ENCODE measurements at regions not wholly inside any gene's neighbourhood (a gene's known extent, or its start where the extent isn't known, plus 50 kb on each side); places are given as distances from the start of the nearest gene placed in this dataset.

GRCh38 chr11:10946072-10946471 is 88.2 kb upstream of the ZBED5 start:
- Mint-ChIP-seq H3K9me3 (no peaks in the 10 kb centered on the region), H3K27me3 (peaks cover 9% of the 10 kb centered on the region), H3K27ac (no peak overlapping the region), H3K36me3 (ENCODE audit: low read depth) (no peaks in the 10 kb centered on the region), H3K4me1 (ENCODE audit: low read depth) (peaks cover 3% of the 10 kb centered on the region), H3K4me3 (no peak overlapping the region)
- no peak for TF ChIP-seq CTCF (IDR thresholded peaks at IDR 0.05)
- DNase-seq: no peak
- intact Hi-C loops (cut with micrococcal nuclease): no loop called here
- POLR2A ChIA-PET: no interaction called here
- CTCF ChIA-PET: interaction anchor here (5.0 kb wide), 1 partner anchor 12 kb away, joined by 32 read pairs; no protein-coding TSS in a partner anchor
- no peak for ATAC-seq

GRCh38 chr11:10945196-10945595 is 87.3 kb upstream of the ZBED5 start:
- ChIA-PET POLR2A (interaction anchor here (2.7 kb wide), 1 partner anchor 137 kb away, joined by 11 read pairs; the partner anchor contains the start of gene EIF4G2), CTCF (interaction anchor here (0.8 to 5.0 kb wide), 3 partner anchors 12 to 156 kb away, joined by 3 to 32 read pairs (median 3); no protein-coding TSS in a partner anchor)
- ATAC-seq (no peak), DNase-seq (no peak)
- H3K4me1 Mint-ChIP-seq (ENCODE audit: low read depth): peaks cover 3% of the 10 kb centered on the region
- no peaks in the 10 kb centered on the region for H3K9me3 Mint-ChIP-seq
- H3K36me3 Mint-ChIP-seq (ENCODE audit: low read depth): no peaks in the 10 kb centered on the region
- intact Hi-C loops (cut with micrococcal nuclease): no loop called here
- H3K4me3 Mint-ChIP-seq: no peak overlapping the region
- H3K27ac Mint-ChIP-seq: no peak overlapping the region
- TF ChIP-seq CTCF (IDR thresholded peaks at IDR 0.05): no peak
- peaks cover 3% of the 10 kb centered on the region for H3K27me3 Mint-ChIP-seq

- no peaks in the 10 kb centered on the region for H3K27me3 Mint-ChIP-seq
- ChIA-PET POLR2A (interaction anchor here (2.7 kb wide), 1 partner anchor 135 kb away, joined by 11 read pairs; the partner anchor contains the start of gene EIF4G2), CTCF (interaction anchor here (1.3 to 5.0 kb wide), 5 partner anchors 10 to 93 kb away, joined by 3 to 32 read pairs (median 5); no protein-coding TSS in a partner anchor)
- peaks cover 3% of the 10 kb centered on the region for H3K4me1 Mint-ChIP-seq (ENCODE audit: low read depth)
- H3K27ac Mint-ChIP-seq: no peak overlapping the region
- no peak overlapping the region for H3K4me3 Mint-ChIP-seq
- H3K9me3 Mint-ChIP-seq: no peaks in the 10 kb centered on the region
- ATAC-seq (no peak), DNase-seq (no peak)
- TF ChIP-seq CTCF (IDR thresholded peaks at IDR 0.05): no peak
- intact Hi-C loops (cut with micrococcal nuclease): no loop called here
- H3K36me3 Mint-ChIP-seq (ENCODE audit: low read depth): no peaks in the 10 kb centered on the region
Measured at GRCh38 chr11:10943968-10944367, 86.1 kb upstream of the ZBED5 start.

- Mint-ChIP-seq H3K27me3 (no peaks in the 10 kb centered on the region), H3K36me3 (ENCODE audit: low read depth) (no peaks in the 10 kb centered on the region), H3K27ac (no peak overlapping the region), H3K9me3 (no peaks in the 10 kb centered on the region), H3K4me3 (no peak overlapping the region), H3K4me1 (ENCODE audit: low read depth) (peaks cover 3% of the 10 kb centered on the region)
- intact Hi-C loops (cut with micrococcal nuclease): no loop called here
- ChIA-PET CTCF (interaction anchor here (0.7 to 5.0 kb wide), 7 partner anchors 9 to 150 kb away, joined by 3 to 32 read pairs (median 6); no protein-coding TSS in a partner anchor), POLR2A (interaction anchor here (1.1 to 2.7 kb wide), 2 partner anchors 105 to 134 kb away, joined by 3 to 11 read pairs; partner anchors contain the start of gene EIF4G2)
- no peak for TF ChIP-seq CTCF (IDR thresholded peaks at IDR 0.05)
- DNase-seq: no peak
- peak; percentile 74 for ATAC-seq
Measured at GRCh38 chr11:10942620-10943019, 84.8 kb upstream of the ZBED5 start.

- H3K4me1 Mint-ChIP-seq (ENCODE audit: low read depth): peaks cover 3% of the 10 kb centered on the region
Measured at GRCh38 chr11:10941871-10942270, 84.0 kb upstream of the ZBED5 start.

More at GRCh38 chr11:10941871-10942270, 84.0 kb upstream of the ZBED5 start:
- ChIA-PET POLR2A (interaction anchor here (0.6 kb wide), 1 partner anchor 500 kb away, joined by 3 read pairs; no protein-coding TSS in a partner anchor), CTCF (interaction anchor here (1.0 to 5.0 kb wide), 7 partner anchors 8 to 149 kb away, joined by 3 to 32 read pairs (median 6); no protein-coding TSS in a partner anchor)
- DNase-seq: no peak
- no peak for ATAC-seq
- H3K4me3 Mint-ChIP-seq: no peak overlapping the region
- H3K27me3 Mint-ChIP-seq: no peaks in the 10 kb centered on the region
- H3K9me3 Mint-ChIP-seq: no peaks in the 10 kb centered on the region
- no peaks in the 10 kb centered on the region for H3K36me3 Mint-ChIP-seq (ENCODE audit: low read depth)
- H3K27ac Mint-ChIP-seq: no peak overlapping the region
- TF ChIP-seq CTCF (IDR thresholded peaks at IDR 0.05): no peak
- intact Hi-C loops (cut with micrococcal nuclease): no loop called here

Data from activated CD8-positive, alpha-beta T cell treated with anti-CD3 and anti-CD28 coated beads for 36 hours (primary cell).